H1 (cell line): ENCODE measurements at regions not wholly inside any gene's neighbourhood (a gene's known extent, or its start where the extent isn't known, plus 50 kb on each side); places are given as distances from the start of the nearest gene placed in this dataset.

ENCODE experiments used
- BRCA1 ChIP-seq: IDR thresholded peaks from 2 replicates; pipeline ENCODE4 v1.6.1; 2012; ENCODE audit warnings: low read depth, low read length, improper control_type of control experiment
- CHD1 ChIP-seq: IDR thresholded peaks from 2 replicates; pipeline ENCODE4 v1.6.1; 2012; ENCODE audit warnings: low read depth, low read length, improper control_type of control experiment
- CREB1 ChIP-seq: IDR thresholded peaks from 2 replicates; pipeline ENCODE4 v1.6.1; 2012; ENCODE audit warnings: inconsistent platforms
- HDAC2 ChIP-seq, 2 experiments: fragments of 300-600 bp in 1 of 2; sonication (generic) in 1 of 2; IDR thresholded peaks; 2 replicates each; pipeline ENCODE4 v1.6.1; 2011 to 2012; ENCODE audit warnings: low read depth in 2 of 2, low read length in 2 of 2, mild to moderate bottlenecking in 2 of 2, moderate library complexity in 2 of 2, borderline replicate concordance in 1 of 2, inconsistent platforms in 1 of 2
- KDM1A ChIP-seq: fragments of 200-600, 300-600 bp; sonication (generic); IDR thresholded peaks from 2 replicates; pipeline ENCODE4 v1.7.1; 2016; ENCODE audit warnings: mild to moderate bottlenecking, low read length, borderline replicate concordance
- KDM5A ChIP-seq: fragments of 200-600 bp; IDR thresholded peaks from 2 replicates; pipeline ENCODE4 v1.7.1; 2012; ENCODE audit warnings: mild to moderate bottlenecking, low read length, inconsistent platforms, mixed read lengths
- ZNF274 ChIP-seq: IDR thresholded peaks from 2 replicates; pipeline ENCODE4 v1.7.0; 2012; ENCODE audit warnings: low read length, borderline replicate concordance; ENCODE audit errors: extremely low read depth
- TF ChIP-seq, protein P1 (sequence below): fragments of 300-600 bp; sonication (generic); IDR thresholded peaks from 2 replicates; pipeline ENCODE4 v1.7.1; 2012; ENCODE audit warnings: low read length, moderate library complexity, mild to moderate bottlenecking, inconsistent platforms; ENCODE audit not compliant: insufficient replicate concordance
- TF ChIP-seq, protein P2 (sequence below): IDR thresholded peaks from 2 replicates; pipeline ENCODE4 v1.6.1; 2012; ENCODE audit warnings: inconsistent platforms

DNA sequence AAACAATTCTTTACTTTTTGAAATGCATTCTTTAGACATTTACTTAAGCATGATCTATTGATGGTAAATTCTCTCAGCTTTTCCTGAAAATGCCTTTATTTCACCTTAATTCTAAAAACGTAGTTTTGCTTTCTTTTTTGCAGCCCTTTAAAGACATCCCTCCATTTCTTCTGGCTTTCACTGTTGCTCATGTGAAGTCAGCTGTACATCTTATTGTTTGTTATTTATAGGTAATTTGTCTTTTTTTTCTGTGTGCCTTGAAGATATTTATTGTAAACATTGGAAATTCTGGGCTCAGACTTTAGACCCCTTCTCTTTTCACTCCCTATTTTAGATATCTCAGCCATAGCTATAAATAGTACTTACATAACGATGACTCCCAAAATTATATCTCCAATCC lies 70.4 kb downstream of the IFNG start (continued):
- TF ChIP-seq, protein P1, sequence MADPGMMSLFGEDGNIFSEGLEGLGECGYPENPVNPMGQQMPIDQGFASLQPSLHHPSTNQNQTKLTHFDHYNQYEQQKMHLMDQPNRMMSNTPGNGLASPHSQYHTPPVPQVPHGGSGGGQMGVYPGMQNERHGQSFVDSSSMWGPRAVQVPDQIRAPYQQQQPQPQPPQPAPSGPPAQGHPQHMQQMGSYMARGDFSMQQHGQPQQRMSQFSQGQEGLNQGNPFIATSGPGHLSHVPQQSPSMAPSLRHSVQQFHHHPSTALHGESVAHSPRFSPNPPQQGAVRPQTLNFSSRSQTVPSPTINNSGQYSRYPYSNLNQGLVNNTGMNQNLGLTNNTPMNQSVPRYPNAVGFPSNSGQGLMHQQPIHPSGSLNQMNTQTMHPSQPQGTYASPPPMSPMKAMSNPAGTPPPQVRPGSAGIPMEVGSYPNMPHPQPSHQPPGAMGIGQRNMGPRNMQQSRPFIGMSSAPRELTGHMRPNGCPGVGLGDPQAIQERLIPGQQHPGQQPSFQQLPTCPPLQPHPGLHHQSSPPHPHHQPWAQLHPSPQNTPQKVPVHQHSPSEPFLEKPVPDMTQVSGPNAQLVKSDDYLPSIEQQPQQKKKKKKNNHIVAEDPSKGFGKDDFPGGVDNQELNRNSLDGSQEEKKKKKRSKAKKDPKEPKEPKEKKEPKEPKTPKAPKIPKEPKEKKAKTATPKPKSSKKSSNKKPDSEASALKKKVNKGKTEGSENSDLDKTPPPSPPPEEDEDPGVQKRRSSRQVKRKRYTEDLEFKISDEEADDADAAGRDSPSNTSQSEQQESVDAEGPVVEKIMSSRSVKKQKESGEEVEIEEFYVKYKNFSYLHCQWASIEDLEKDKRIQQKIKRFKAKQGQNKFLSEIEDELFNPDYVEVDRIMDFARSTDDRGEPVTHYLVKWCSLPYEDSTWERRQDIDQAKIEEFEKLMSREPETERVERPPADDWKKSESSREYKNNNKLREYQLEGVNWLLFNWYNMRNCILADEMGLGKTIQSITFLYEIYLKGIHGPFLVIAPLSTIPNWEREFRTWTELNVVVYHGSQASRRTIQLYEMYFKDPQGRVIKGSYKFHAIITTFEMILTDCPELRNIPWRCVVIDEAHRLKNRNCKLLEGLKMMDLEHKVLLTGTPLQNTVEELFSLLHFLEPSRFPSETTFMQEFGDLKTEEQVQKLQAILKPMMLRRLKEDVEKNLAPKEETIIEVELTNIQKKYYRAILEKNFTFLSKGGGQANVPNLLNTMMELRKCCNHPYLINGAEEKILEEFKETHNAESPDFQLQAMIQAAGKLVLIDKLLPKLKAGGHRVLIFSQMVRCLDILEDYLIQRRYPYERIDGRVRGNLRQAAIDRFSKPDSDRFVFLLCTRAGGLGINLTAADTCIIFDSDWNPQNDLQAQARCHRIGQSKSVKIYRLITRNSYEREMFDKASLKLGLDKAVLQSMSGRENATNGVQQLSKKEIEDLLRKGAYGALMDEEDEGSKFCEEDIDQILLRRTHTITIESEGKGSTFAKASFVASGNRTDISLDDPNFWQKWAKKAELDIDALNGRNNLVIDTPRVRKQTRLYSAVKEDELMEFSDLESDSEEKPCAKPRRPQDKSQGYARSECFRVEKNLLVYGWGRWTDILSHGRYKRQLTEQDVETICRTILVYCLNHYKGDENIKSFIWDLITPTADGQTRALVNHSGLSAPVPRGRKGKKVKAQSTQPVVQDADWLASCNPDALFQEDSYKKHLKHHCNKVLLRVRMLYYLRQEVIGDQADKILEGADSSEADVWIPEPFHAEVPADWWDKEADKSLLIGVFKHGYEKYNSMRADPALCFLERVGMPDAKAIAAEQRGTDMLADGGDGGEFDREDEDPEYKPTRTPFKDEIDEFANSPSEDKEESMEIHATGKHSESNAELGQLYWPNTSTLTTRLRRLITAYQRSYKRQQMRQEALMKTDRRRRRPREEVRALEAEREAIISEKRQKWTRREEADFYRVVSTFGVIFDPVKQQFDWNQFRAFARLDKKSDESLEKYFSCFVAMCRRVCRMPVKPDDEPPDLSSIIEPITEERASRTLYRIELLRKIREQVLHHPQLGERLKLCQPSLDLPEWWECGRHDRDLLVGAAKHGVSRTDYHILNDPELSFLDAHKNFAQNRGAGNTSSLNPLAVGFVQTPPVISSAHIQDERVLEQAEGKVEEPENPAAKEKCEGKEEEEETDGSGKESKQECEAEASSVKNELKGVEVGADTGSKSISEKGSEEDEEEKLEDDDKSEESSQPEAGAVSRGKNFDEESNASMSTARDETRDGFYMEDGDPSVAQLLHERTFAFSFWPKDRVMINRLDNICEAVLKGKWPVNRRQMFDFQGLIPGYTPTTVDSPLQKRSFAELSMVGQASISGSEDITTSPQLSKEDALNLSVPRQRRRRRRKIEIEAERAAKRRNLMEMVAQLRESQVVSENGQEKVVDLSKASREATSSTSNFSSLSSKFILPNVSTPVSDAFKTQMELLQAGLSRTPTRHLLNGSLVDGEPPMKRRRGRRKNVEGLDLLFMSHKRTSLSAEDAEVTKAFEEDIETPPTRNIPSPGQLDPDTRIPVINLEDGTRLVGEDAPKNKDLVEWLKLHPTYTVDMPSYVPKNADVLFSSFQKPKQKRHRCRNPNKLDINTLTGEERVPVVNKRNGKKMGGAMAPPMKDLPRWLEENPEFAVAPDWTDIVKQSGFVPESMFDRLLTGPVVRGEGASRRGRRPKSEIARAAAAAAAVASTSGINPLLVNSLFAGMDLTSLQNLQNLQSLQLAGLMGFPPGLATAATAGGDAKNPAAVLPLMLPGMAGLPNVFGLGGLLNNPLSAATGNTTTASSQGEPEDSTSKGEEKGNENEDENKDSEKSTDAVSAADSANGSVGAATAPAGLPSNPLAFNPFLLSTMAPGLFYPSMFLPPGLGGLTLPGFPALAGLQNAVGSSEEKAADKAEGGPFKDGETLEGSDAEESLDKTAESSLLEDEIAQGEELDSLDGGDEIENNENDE: no peak
- TF ChIP-seq, protein P2, sequence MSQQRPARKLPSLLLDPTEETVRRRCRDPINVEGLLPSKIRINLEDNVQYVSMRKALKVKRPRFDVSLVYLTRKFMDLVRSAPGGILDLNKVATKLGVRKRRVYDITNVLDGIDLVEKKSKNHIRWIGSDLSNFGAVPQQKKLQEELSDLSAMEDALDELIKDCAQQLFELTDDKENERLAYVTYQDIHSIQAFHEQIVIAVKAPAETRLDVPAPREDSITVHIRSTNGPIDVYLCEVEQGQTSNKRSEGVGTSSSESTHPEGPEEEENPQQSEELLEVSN: no peak
- TF ChIP-seq CHD1 (no peak), ZNF274 (no peak), BRCA1 (no peak), KDM1A (no peak), HDAC2 (IDR thresholded peaks at IDR 0.05; ENCODE audit: borderline replicate concordance in 1 of 2, low read depth in 2 of 2, low read length in 2 of 2) (no peak), CREB1 (no peak), KDM5A (no peak)
